NB4 (cell line): ENCODE measurements at regions not wholly inside any gene's neighbourhood (a gene's known extent, or its start where the extent isn't known, plus 50 kb on each side); places are given as distances from the start of the nearest gene placed in this dataset.

Experiments
- DNase-seq: peaks from one replicate; pipeline ENCODE4 v3.0.0; 2010; ENCODE audit warnings: low read depth
- H3K4me3 ChIP-seq: one replicate; pipeline ENCODE4 v1.5.1; 2011; ENCODE audit warnings: mild to moderate bottlenecking, low read depth, low read length, moderate library complexity
- CTCF ChIP-seq: IDR thresholded peaks from one replicate; pipeline ENCODE4 v1.5.1; 2012; ENCODE audit warnings: low read depth, low read length
- MAX ChIP-seq: IDR thresholded peaks from 2 replicates; pipeline ENCODE4 v1.6.1; 2011; ENCODE audit warnings: low read depth, low read length
- MYC ChIP-seq: IDR thresholded peaks from 2 replicates; pipeline ENCODE4 v1.6.1; 2011; ENCODE audit warnings: low read depth, low read length
- POLR2A ChIP-seq: IDR thresholded peaks from 2 replicates; pipeline ENCODE4 v1.6.1; 2011; ENCODE audit warnings: mild to moderate bottlenecking; ENCODE audit not compliant: insufficient read length; ENCODE audit errors: extremely low read depth

- H3K4me3 ChIP-seq: no peak overlapping the region
- TF ChIP-seq MYC (no peak), CTCF (no peak), POLR2A (no peak), MAX (no peak)
- no peak for DNase-seq
Observed at GRCh38 chr1:69129538-69129937, 438.2 kb upstream of the LRRC7 start.

- no peak for DNase-seq
Observed at GRCh38 chr1:69138172-69138571, 429.6 kb upstream of the LRRC7 start.

GRCh38 chr1:69139007-69139406 is 428.7 kb upstream of the LRRC7 start:
- TF ChIP-seq MYC (no peak), CTCF (no peak), MAX (no peak), POLR2A (no peak)

More at GRCh38 chr1:69138172-69138571, 429.6 kb upstream of the LRRC7 start:
- TF ChIP-seq CTCF (no peak), POLR2A (no peak), MYC (no peak), MAX (no peak)
- H3K4me3 ChIP-seq: no peak overlapping the region

GRCh38 chr1:69146303-69146702 is 421.4 kb upstream of the LRRC7 start:
- no peak for TF ChIP-seq MAX
- TF ChIP-seq MYC: no peak
- no peak for TF ChIP-seq POLR2A
- TF ChIP-seq CTCF: no peak
- H3K4me3 ChIP-seq: no peak overlapping the region
- no peak for DNase-seq

More at GRCh38 chr1:69139007-69139406, 428.7 kb upstream of the LRRC7 start:
- no peak overlapping the region for H3K4me3 ChIP-seq
- DNase-seq: no peak

GRCh38 chr1:69148731-69149130 is 419.0 kb upstream of the LRRC7 start:
- TF ChIP-seq CTCF (no peak), MAX (no peak), MYC (no peak), POLR2A (no peak)
- DNase-seq: no peak
- H3K4me3 ChIP-seq: no peak overlapping the region
